T-helper 1 cell treated with Interleukin-12 subunit alpha and Interleukin-12 subunit beta and Interleukin-4 antibody, amounts not matched to agents 30 μg/mL and 1 μg/mL, for 36 hours (primary cell): ENCODE measurements at regions not wholly inside any gene's neighbourhood (a gene's known extent, or its start where the extent isn't known, plus 50 kb on each side); places are given as distances from the start of the nearest gene placed in this dataset.

Source experiments
- H3K27ac Mint-ChIP-seq: one replicate; pipeline ENCODE4 v1.8.0; 2021; ENCODE audit warnings: mild to moderate bottlenecking, mixed read lengths
- H3K27me3 Mint-ChIP-seq: one replicate; pipeline ENCODE4 v1.8.0; 2021; ENCODE audit warnings: low read depth, mixed read lengths
- H3K36me3 Mint-ChIP-seq: one replicate; pipeline ENCODE4 v1.8.0; 2021; ENCODE audit warnings: low read depth, mixed read lengths
- H3K4me1 Mint-ChIP-seq: one replicate; pipeline ENCODE4 v1.8.0; 2021; ENCODE audit warnings: low read depth, mixed read lengths
- H3K4me3 Mint-ChIP-seq: one replicate; pipeline ENCODE4 v1.8.0; 2021; ENCODE audit warnings: mild to moderate bottlenecking, moderate library complexity, mixed read lengths
- H3K9me3 Mint-ChIP-seq: one replicate; pipeline ENCODE4 v1.8.0; 2021; ENCODE audit warnings: mixed read lengths

DNA sequence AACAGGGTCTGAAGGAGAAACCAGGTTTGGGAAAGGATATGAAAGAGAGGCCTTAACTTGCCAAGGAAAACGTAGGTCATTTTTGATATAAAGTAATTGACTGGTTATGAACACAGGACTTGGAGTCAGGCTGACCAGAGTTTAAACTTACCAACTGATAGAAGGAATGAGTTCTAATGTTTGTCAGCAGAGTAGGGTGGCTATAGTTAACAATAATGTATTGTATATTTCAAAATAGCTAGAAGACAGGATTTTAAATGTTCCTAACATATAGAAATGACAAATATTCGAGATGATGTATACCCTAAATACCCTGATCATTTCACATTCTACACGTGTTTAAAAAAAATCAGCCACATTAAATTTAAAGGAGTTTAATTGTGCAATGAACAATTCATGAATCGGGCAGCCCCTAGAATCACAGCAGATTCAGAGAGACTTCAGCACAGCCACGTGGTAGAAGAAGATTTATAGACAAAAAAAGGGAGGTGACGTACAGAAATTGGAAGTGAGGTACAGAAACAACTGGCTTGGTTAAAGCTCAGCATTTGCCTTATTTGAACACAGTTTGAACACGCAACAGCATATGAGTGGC, 52.5 kb upstream of the PLEKHG7 start:
- H3K36me3 Mint-ChIP-seq = no peaks in the 10 kb centered on the region
- peaks cover 6% of the 10 kb centered on the region for H3K4me1 Mint-ChIP-seq
- no peak overlapping the region for H3K4me3 Mint-ChIP-seq
- H3K9me3 Mint-ChIP-seq = no peaks in the 10 kb centered on the region
- no peaks in the 10 kb centered on the region for H3K27me3 Mint-ChIP-seq
- no peak overlapping the region for H3K27ac Mint-ChIP-seq

GRCh38 chr12:92649511-92650227, 53.1 kb upstream of the PLEKHG7 start:
- H3K27ac Mint-ChIP-seq = no peak overlapping the region
- peaks cover 6% of the 10 kb centered on the region for H3K4me1 Mint-ChIP-seq
- H3K36me3 Mint-ChIP-seq = no peaks in the 10 kb centered on the region
- H3K9me3 Mint-ChIP-seq = no peaks in the 10 kb centered on the region
- H3K27me3 Mint-ChIP-seq = no peaks in the 10 kb centered on the region
- no peak overlapping the region for H3K4me3 Mint-ChIP-seq

DNA sequence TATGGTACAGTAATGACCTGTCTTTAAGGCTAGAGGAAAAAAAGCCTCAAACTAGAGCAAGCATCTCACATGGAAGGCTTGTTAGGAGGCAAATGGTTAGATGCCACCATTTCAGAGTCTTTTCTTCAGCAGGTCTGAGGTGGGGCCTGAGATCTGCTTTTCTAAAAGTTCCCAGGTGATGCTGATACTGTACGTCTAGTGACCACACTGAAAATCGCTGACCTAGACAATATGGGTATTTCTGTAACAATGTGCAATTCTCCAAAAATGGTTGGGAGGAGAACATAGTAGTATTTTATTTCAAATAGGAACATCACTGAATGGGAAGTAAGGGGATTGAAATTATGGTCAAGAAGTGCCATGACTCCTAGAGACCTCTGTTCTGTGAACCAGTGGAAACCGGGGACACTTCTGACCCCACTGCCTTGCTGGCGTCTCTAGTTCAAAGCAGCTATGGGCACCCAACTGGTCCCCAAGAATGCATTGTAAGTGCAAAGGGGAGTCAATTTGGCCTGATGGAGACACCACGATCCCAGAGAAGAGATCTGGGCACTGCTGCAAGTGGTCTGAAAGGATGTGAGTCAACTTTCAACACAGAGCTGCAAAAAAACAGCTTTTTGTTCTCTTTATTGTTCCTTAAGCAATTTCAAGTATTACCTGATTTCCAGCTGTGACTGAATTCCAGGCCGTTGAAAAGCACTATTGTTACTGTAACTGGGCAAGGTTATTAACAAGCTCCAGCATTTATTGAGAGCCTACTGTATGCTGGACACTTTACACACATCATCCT, 54.4 kb upstream of the PLEKHG7 start:
- no peaks in the 10 kb centered on the region for H3K36me3 Mint-ChIP-seq
- H3K27me3 Mint-ChIP-seq = no peaks in the 10 kb centered on the region
- no peak overlapping the region for H3K4me3 Mint-ChIP-seq
- no peak overlapping the region for H3K27ac Mint-ChIP-seq
- no peaks in the 10 kb centered on the region for H3K9me3 Mint-ChIP-seq
- H3K4me1 Mint-ChIP-seq = peaks cover 6% of the 10 kb centered on the region

GRCh38 chr12:92641291-92641690, 61.5 kb upstream of the PLEKHG7 start:
- Mint-ChIP-seq H3K36me3 (no peaks in the 10 kb centered on the region), H3K4me3 (no peak overlapping the region), H3K9me3 (peaks cover 4% of the 10 kb centered on the region), H3K27me3 (no peaks in the 10 kb centered on the region), H3K27ac (no peak overlapping the region), H3K4me1 (no peaks in the 10 kb centered on the region)

GRCh38 chr12:92640691-92641090, 62.1 kb upstream of the PLEKHG7 start:
- no peak overlapping the region for H3K27ac Mint-ChIP-seq
- no peak overlapping the region for H3K4me3 Mint-ChIP-seq
- H3K36me3 Mint-ChIP-seq = no peaks in the 10 kb centered on the region
- H3K9me3 Mint-ChIP-seq = peaks cover 4% of the 10 kb centered on the region
- no peaks in the 10 kb centered on the region for H3K4me1 Mint-ChIP-seq
- H3K27me3 Mint-ChIP-seq = no peaks in the 10 kb centered on the region

DNA sequence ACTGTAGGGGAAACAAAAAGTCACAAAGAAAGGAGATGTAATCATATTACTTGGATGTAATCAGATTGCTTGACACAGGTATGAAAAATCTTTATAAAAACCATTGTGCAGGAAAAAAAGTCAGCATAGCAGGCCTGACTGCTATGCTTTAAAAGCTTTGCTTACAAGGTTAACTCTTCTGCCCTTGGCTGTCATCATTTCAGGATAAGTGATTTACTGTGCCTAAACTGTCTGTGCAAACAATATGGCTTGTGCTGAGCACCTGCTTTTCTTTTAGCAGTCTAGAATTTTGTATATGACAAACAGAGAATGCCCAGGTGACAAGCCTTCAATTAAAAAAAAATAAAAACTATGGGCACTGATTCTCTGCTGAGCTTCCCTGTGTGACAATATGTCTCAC, 63.8 kb upstream of the PLEKHG7 start:
- no peaks in the 10 kb centered on the region for H3K27me3 Mint-ChIP-seq
- H3K9me3 Mint-ChIP-seq = peaks cover 4% of the 10 kb centered on the region
- H3K36me3 Mint-ChIP-seq = no peaks in the 10 kb centered on the region
- H3K4me3 Mint-ChIP-seq = no peak overlapping the region
- no peak overlapping the region for H3K27ac Mint-ChIP-seq
- H3K4me1 Mint-ChIP-seq = no peaks in the 10 kb centered on the region

DNA sequence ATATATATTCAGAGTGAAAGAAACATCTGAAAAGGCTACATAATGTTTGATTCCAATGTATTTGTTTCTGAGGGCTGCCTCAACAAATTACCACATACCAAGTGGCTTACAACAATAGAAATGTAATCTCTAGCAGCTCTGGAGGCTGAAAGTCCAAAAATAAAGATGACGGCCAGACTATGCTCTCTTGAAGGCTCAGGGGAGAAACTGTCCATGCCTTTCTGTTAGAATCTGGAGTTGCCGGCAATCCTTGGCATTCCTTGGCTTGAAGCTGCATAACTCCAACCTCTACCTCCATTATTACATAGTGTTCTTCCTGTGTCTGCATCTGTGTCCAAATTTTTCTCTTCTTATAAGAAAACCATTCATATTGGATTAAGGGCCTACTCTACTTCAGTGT, 68.1 kb upstream of the PLEKHG7 start:
- Mint-ChIP-seq H3K27ac (no peak overlapping the region), H3K4me1 (no peaks in the 10 kb centered on the region), H3K36me3 (no peaks in the 10 kb centered on the region), H3K9me3 (no peaks in the 10 kb centered on the region), H3K27me3 (no peaks in the 10 kb centered on the region), H3K4me3 (no peak overlapping the region)

DNA sequence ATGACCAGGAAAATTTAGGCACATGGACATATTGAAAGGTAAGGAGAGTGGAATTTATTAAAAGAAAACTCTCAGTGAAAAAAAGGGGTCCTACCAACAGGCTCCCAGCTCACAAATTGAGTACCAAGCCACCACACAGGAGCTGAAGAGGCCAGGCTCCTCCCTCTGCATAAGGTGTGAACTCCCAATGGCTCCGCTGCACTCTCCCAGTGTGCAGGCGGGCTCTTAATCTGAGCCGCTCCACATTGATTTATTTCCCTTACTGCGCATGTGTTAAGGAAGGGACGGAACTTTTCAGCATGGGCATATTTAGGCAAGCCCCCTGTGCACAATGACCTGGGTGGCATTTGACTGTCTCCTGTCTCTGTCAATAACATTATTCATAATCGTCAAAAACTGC, 68.6 kb upstream of the PLEKHG7 start:
- Mint-ChIP-seq H3K4me3 (no peak overlapping the region), H3K27ac (no peak overlapping the region), H3K36me3 (no peaks in the 10 kb centered on the region), H3K4me1 (no peaks in the 10 kb centered on the region), H3K27me3 (no peaks in the 10 kb centered on the region), H3K9me3 (no peaks in the 10 kb centered on the region)

GRCh38 chr12:92630968-92631367, 71.8 kb upstream of the PLEKHG7 start:
- H3K36me3 Mint-ChIP-seq = no peaks in the 10 kb centered on the region
- H3K4me1 Mint-ChIP-seq = no peaks in the 10 kb centered on the region
- no peak overlapping the region for H3K4me3 Mint-ChIP-seq
- no peaks in the 10 kb centered on the region for H3K9me3 Mint-ChIP-seq
- H3K27ac Mint-ChIP-seq = no peak overlapping the region
- no peaks in the 10 kb centered on the region for H3K27me3 Mint-ChIP-seq

DNA sequence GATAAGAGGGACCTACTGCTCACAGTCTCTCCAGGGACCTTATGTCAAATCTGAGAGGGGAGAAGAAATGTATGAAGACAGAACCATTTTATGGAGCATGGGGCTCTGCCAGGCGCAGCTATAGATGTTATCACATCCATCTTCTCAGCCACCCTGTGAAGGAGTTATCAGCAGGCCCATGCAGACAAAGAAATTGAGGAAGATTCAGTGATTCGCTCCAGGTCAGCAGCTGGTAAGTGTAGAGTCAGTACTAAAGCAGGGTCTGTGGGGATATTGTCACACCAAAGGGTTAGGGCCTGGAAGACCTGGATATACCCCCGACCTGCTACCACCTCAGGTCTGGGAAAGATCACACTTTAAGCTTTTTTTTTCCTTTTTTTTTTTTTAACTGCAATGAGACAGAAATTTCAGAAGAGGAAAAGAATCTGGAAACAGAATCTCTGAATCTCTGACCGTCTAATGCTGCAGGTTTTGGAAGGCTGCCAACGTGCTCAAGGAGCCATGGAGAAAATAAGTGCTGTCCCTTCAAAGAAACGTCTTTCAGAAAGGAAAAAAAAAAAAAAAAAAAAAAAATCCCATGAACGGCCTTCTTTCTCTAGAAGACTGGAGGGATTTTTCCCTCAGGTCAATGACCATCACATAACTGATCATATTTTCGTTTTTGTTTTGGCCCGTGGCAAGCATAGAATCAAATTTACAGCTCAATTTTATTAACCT, 73.3 kb upstream of the PLEKHG7 start:
- Mint-ChIP-seq H3K27ac (no peak overlapping the region), H3K4me3 (no peak overlapping the region), H3K4me1 (no peaks in the 10 kb centered on the region), H3K9me3 (no peaks in the 10 kb centered on the region), H3K27me3 (no peaks in the 10 kb centered on the region), H3K36me3 (no peaks in the 10 kb centered on the region)

DNA sequence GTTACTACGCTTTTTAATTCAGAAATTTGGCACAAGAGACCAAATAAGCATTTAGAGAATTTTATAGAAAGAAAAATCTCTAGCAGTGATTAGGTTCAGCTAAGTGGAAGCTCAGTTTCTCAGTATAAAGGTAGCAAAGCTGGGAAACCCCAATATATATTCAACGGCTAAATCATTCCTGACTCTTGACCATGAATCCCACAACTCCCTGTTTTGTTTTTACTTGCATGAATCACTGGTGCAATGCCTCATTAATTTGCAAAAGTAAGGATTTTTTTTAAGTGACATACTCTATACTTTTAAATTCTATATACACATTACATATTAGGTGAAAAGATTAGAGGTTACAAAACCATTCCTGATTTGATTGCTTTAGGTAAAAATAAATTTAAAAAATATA, 74.3 kb upstream of the PLEKHG7 start:
- Mint-ChIP-seq H3K4me3 (no peak overlapping the region), H3K27ac (no peak overlapping the region), H3K36me3 (no peaks in the 10 kb centered on the region), H3K27me3 (no peaks in the 10 kb centered on the region), H3K4me1 (no peaks in the 10 kb centered on the region), H3K9me3 (no peaks in the 10 kb centered on the region)

DNA sequence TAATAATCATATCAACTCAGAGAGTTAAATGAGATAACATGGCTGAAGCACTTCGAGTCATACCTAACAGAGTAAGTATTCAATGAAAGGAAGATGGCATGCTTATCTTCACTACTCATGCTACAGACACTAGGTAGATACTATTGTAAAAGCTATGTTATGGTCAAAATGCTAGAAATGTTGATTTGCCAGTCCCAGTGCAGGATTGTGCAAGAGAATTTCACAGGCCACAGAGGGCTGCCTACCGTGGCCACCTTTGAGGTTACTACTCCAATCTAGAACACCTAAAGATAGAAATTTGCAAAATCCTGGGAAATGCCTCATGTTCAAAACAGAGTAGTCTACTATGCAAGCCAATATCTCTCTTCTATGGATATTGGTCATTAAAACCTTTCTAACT, 75.3 kb upstream of the PLEKHG7 start:
- no peaks in the 10 kb centered on the region for H3K9me3 Mint-ChIP-seq
- H3K4me1 Mint-ChIP-seq = no peaks in the 10 kb centered on the region
- H3K27ac Mint-ChIP-seq = no peak overlapping the region
- no peak overlapping the region for H3K4me3 Mint-ChIP-seq
- H3K36me3 Mint-ChIP-seq = no peaks in the 10 kb centered on the region
- H3K27me3 Mint-ChIP-seq = no peaks in the 10 kb centered on the region

GRCh38 chr12:92625639-92626310, 77.0 kb upstream of the PLEKHG7 start:
- no peak overlapping the region for H3K4me3 Mint-ChIP-seq
- no peaks in the 10 kb centered on the region for H3K36me3 Mint-ChIP-seq
- peaks cover 5% of the 10 kb centered on the region for H3K9me3 Mint-ChIP-seq
- H3K4me1 Mint-ChIP-seq = no peaks in the 10 kb centered on the region
- H3K27ac Mint-ChIP-seq = no peak overlapping the region
- H3K27me3 Mint-ChIP-seq = no peaks in the 10 kb centered on the region

DNA sequence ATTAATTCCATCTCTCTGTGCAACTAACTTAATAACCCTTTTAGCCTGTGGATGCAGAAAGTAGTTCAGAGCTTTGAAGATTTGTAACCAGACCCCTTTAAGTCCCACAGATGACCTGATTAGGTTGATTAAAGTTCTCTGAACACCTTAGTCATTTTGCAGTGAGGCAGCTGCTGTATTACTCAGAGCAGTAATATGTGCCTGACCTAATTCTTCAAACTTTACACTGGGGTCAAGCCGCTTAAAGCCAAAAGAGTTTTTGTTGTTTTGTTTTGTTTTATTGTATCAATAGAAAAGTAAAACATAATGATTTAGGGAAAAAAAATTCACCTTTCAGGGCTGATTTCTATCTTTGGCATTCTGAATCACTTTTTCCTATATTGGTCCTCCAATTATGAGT, 78.6 kb upstream of the PLEKHG7 start:
- Mint-ChIP-seq H3K36me3 (no peaks in the 10 kb centered on the region), H3K9me3 (peaks cover 5% of the 10 kb centered on the region), H3K27me3 (no peaks in the 10 kb centered on the region), H3K4me3 (no peak overlapping the region), H3K27ac (no peak overlapping the region), H3K4me1 (no peaks in the 10 kb centered on the region)
